IMR-90 (cell line): ENCODE measurements at regions not wholly inside any gene's neighbourhood (a gene's known extent, or its start where the extent isn't known, plus 50 kb on each side); places are given as distances from the start of the nearest gene placed in this dataset.

Experiments used
- ATAC-seq: fragments of 200-7000 bp; cut with Tn5 transposase; 2 replicates; pipeline ENCODE4 v1.9.1; 2020; ENCODE audit warnings: low read depth, mild to moderate bottlenecking, moderate library complexity
- BruUV-seq: library from RNA; stranded (reverse); fragments of 400-500 nt; replicated peaks from 2 replicates; lab custom pipeline; 2021; lab: Mats Ljungman, UMichigan
- CTCF ChIA-PET: fragments of 300-600 bp; formaldehyde crosslinking; extraction: SDS; loops from one replicate; lab custom pipeline; 2021; ENCODE audit warnings: antibody characterized with exemption; lab: Yijun Ruan, JAX
- POLR2A ChIA-PET: fragments of 300-600 bp; sonication (Branson Sonifier 250); formaldehyde crosslinking; loops from one replicate; lab custom pipeline; 2022; ENCODE audit warnings: antibody characterized with exemption; ENCODE audit not compliant: unreplicated experiment; lab: Charles Lee
- DNase-seq: peaks from one replicate; pipeline ENCODE4 v3.0.0; 2013
- H2AFZ ChIP-seq: replicated peaks from 2 replicates; pipeline ENCODE3; 2013; ENCODE audit warnings: low read length, mild to moderate bottlenecking; ENCODE audit not compliant: poor library complexity
- H2AK5ac ChIP-seq: 2 replicates; pipeline ENCODE4 v1.6.1; 2013; ENCODE audit warnings: low read depth, low read length, inconsistent platforms
- H2AK9ac ChIP-seq: replicated peaks from 2 replicates; pipeline ENCODE3; 2013; ENCODE audit warnings: mild to moderate bottlenecking, low read depth, low read length, moderate library complexity; ENCODE audit not compliant: poor library complexity
- H2BK120ac ChIP-seq: 2 replicates; pipeline ENCODE4 v1.6.1; 2013; ENCODE audit warnings: low read depth, low read length, inconsistent platforms
- H2BK15ac ChIP-seq: 3 replicates; pipeline ENCODE4 v1.6.1; 2013; ENCODE audit warnings: low read depth, low read length, inconsistent platforms
- H2BK20ac ChIP-seq: 2 replicates; pipeline ENCODE4 v1.6.1; 2013; ENCODE audit warnings: low read depth, mild to moderate bottlenecking, inconsistent platforms, low read length, moderate library complexity
- H2BK5ac ChIP-seq: 2 replicates; pipeline ENCODE4 v1.6.1; 2013; ENCODE audit warnings: mild to moderate bottlenecking, low read depth, low read length, inconsistent platforms; ENCODE audit not compliant: poor library complexity, severe bottlenecking
- H3K14ac ChIP-seq: replicated peaks from 2 replicates; pipeline ENCODE4 v1.6.1; 2013; ENCODE audit warnings: low read depth, low read length, inconsistent platforms
- H3K18ac ChIP-seq: 2 replicates; pipeline ENCODE4 v1.6.1; 2013; ENCODE audit warnings: low read depth, low read length, control low read depth
- H3K23ac ChIP-seq: 2 replicates; pipeline ENCODE4 v1.6.1; 2013; ENCODE audit warnings: low read depth, low read length, inconsistent platforms
- H3K27ac ChIP-seq: 2 replicates; pipeline ENCODE4 v1.5.1; 2013; ENCODE audit warnings: mild to moderate bottlenecking, control low read depth, low read length; ENCODE audit not compliant: insufficient read depth
- H3K27me3 ChIP-seq: 2 replicates; pipeline ENCODE4 v1.6.1; 2013; ENCODE audit warnings: low read length; ENCODE audit not compliant: control insufficient read depth, insufficient read depth
- H3K36me3 ChIP-seq: 2 replicates; pipeline ENCODE4 v1.6.1; 2013; ENCODE audit warnings: low read length, mixed read lengths; ENCODE audit not compliant: control insufficient read depth, insufficient read depth
- H3K4ac ChIP-seq: 2 replicates; pipeline ENCODE4 v1.6.1; 2013; ENCODE audit warnings: low read depth, low read length, inconsistent platforms
- H3K4me1 ChIP-seq: 2 replicates; pipeline ENCODE4 v1.6.1; 2013; ENCODE audit warnings: low read length, mixed read lengths; ENCODE audit not compliant: control insufficient read depth, insufficient read depth
- H3K4me2 ChIP-seq: 2 replicates; pipeline ENCODE4 v1.6.1; 2013; ENCODE audit warnings: low read depth, mild to moderate bottlenecking, control low read depth, low read length, moderate library complexity
- H3K4me3 ChIP-seq: 2 replicates; pipeline ENCODE4 v1.5.1; 2013; ENCODE audit warnings: low read depth, mild to moderate bottlenecking, control low read depth, low read length, moderate library complexity; ENCODE audit not compliant: insufficient read depth
- H3K56ac ChIP-seq: 2 replicates; pipeline ENCODE4 v1.6.1; 2013; ENCODE audit warnings: low read length, inconsistent platforms; ENCODE audit not compliant: insufficient read depth; ENCODE audit errors: extremely low read depth
- H3K79me1 ChIP-seq, 2 experiments: 2 replicates each; pipeline ENCODE4 v1.6.1; 2013; ENCODE audit warnings: low read length in 2 of 2, inconsistent platforms in 1 of 2, low read depth in 1 of 2
- H3K9ac ChIP-seq: 2 replicates; pipeline ENCODE4 v1.6.1; 2013; ENCODE audit warnings: low read depth, low read length, control low read depth
- H3K9me1 ChIP-seq: 2 replicates; pipeline ENCODE4 v1.6.1; 2013; ENCODE audit warnings: low read length, inconsistent platforms; ENCODE audit not compliant: insufficient read depth
- H3K9me3 ChIP-seq: 2 replicates; pipeline ENCODE4 v1.6.1; 2013; ENCODE audit warnings: low read length; ENCODE audit not compliant: control insufficient read depth, insufficient read depth
- H4K20me1 ChIP-seq: 2 replicates; pipeline ENCODE4 v1.6.1; 2013; ENCODE audit warnings: low read length, inconsistent platforms; ENCODE audit not compliant: insufficient read depth
- H4K5ac ChIP-seq: 2 replicates; pipeline ENCODE4 v1.6.1; 2013; ENCODE audit warnings: mild to moderate bottlenecking, low read depth, low read length, control low read depth
- H4K8ac ChIP-seq, 2 experiments: 2 replicates each; pipeline ENCODE4 v1.6.1; 2013; ENCODE audit warnings: low read depth in 2 of 2, low read length in 2 of 2, control low read depth in 1 of 2, inconsistent platforms in 1 of 2
- H4K91ac ChIP-seq: 2 replicates; pipeline ENCODE4 v1.6.1; 2013; ENCODE audit warnings: low read depth, low read length, inconsistent platforms; ENCODE audit not compliant: insufficient read depth
- BHLHE40 ChIP-seq: fragments of 150-350 bp; IDR thresholded peaks from 2 replicates; pipeline ENCODE4 v1.6.1; 2016; ENCODE audit warnings: mild to moderate bottlenecking, low read depth, low read length
- CEBPB ChIP-seq: IDR thresholded peaks from 2 replicates; pipeline ENCODE4 v1.6.1; 2012; ENCODE audit warnings: low read depth, low read length, improper control_type of control experiment
- CHD1 ChIP-seq: IDR thresholded peaks from 2 replicates; pipeline ENCODE4 v1.6.1; 2012; ENCODE audit warnings: low read depth, low read length, improper control_type of control experiment
- FOS ChIP-seq: fragments of 150-350 bp; IDR thresholded peaks from 2 replicates; pipeline ENCODE4 v1.6.1; 2016; ENCODE audit warnings: low read depth, low read length
- MAFK ChIP-seq: IDR thresholded peaks from 2 replicates; pipeline ENCODE4 v1.6.1; 2012; ENCODE audit warnings: low read depth, low read length, improper control_type of control experiment
- MAZ ChIP-seq: IDR thresholded peaks from 2 replicates; pipeline ENCODE4 v1.6.1; 2012; ENCODE audit warnings: low read depth, mild to moderate bottlenecking, low read length, improper control_type of control experiment, moderate library complexity, borderline replicate concordance
- MXI1 ChIP-seq: IDR thresholded peaks from 2 replicates; pipeline ENCODE4 v1.6.1; 2012; ENCODE audit warnings: low read depth, mild to moderate bottlenecking, low read length, moderate library complexity, borderline replicate concordance
- NFE2L2 ChIP-seq: fragments of 150-350 bp; IDR thresholded peaks from 2 replicates; pipeline ENCODE4 v1.6.1; 2016; ENCODE audit warnings: low read depth, mild to moderate bottlenecking, low read length
- POLR2A ChIP-seq: IDR thresholded peaks from 2 replicates; pipeline ENCODE4 v1.6.1; 2012; ENCODE audit warnings: mild to moderate bottlenecking, low read depth, low read length
- RAD21 ChIP-seq: IDR thresholded peaks from 2 replicates; pipeline ENCODE4 v1.6.1; 2012; ENCODE audit warnings: low read length, improper control_type of control experiment
- RCOR1 ChIP-seq: IDR thresholded peaks from 2 replicates; pipeline ENCODE4 v1.6.1; 2012; ENCODE audit warnings: mild to moderate bottlenecking, low read length, improper control_type of control experiment; ENCODE audit not compliant: insufficient replicate concordance
- RFX5 ChIP-seq: IDR thresholded peaks from 2 replicates; pipeline ENCODE4 v1.8.0; 2012; ENCODE audit warnings: low read depth, mild to moderate bottlenecking, low read length, moderate library complexity
- SMC3 ChIP-seq: fragments of 150-350 bp; IDR thresholded peaks from 2 replicates; pipeline ENCODE4 v1.6.1; 2016; ENCODE audit warnings: low read depth, mild to moderate bottlenecking, antibody characterized with exemption, low read length, moderate library complexity
- dilution Hi-C: fragments of 300-500 bp; cut with HindIII; formaldehyde crosslinking; loops from one replicate; pipeline ENCODE4 v1.14.3; 2018; ENCODE audit warnings: low sequenced_read_pairs; ENCODE audit not compliant: unreplicated experiment
- in situ Hi-C: fragments of 300-500 bp; cut with MboI; formaldehyde crosslinking; loops from 3 replicates; pipeline ENCODE4 v1.14.3; 2019; ENCODE audit warnings: low sequenced_read_pairs, inconsistent platforms, mixed read lengths
- intact Hi-C: fragments of 100-400 bp; cut with micrococcal nuclease; formaldehyde crosslinking; loops from 2 replicates; pipeline ENCODE4 v1.10.0; 2022
- TF ChIP-seq, protein P1 (sequence below): fragments of 150-350 bp; IDR thresholded peaks from 2 replicates; pipeline ENCODE4 v1.6.1; 2016; ENCODE audit warnings: low read depth, mild to moderate bottlenecking, low read length, moderate library complexity, borderline replicate concordance
- TF ChIP-seq, protein P2 (sequence below): conservative IDR thresholded peaks from 2 replicates; pipeline ENCODE4 v1.5.1; 2012; ENCODE audit warnings: mild to moderate bottlenecking, low read depth, low read length, improper control_type of control experiment
- TF ChIP-seq, protein P3 (sequence below): fragments of 150-350 bp; IDR thresholded peaks from 2 replicates; pipeline ENCODE4 v1.6.1; 2017; ENCODE audit warnings: mild to moderate bottlenecking, antibody characterized with exemption, low read length, low read depth

DNA sequence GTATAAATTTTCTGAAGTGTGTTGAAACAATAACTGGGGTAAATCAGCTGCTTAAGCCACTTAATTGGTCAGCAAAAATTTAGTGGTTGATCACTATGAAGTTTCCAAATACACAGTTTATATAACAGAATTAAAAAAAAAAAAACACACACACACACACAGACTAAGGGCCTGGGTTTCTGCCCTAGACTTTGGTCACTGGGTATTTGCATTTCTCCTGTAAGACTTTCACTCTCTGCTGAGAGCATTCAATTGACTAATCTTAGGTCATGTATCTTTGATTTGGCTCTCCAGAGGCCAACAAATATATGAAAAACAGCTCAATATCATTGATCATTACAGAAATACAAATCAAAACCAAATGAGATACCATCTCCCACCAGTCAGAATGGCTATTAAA is 214.3 kb downstream of the KCNA4 start:
- H4K20me1 ChIP-seq, result no peaks in the 10 kb centered on the region
- no peaks in the 10 kb centered on the region for H3K9me1 ChIP-seq
- H3K9me3 ChIP-seq, result no peaks in the 10 kb centered on the region
- H2AK9ac ChIP-seq, result no peak overlapping the region
- H2AK5ac ChIP-seq, result no peak overlapping the region
- DNase-seq, result no peak
- no peaks in the 10 kb centered on the region for H3K4me1 ChIP-seq
- no peaks in the 10 kb centered on the region for H3K36me3 ChIP-seq
- no peaks in the 10 kb centered on the region for H3K27me3 ChIP-seq
- intact Hi-C loops, result no loop called here
- H4K91ac ChIP-seq, result no peak overlapping the region
- no peak overlapping the region for H2BK15ac ChIP-seq
- ATAC-seq, result no peak
- ChIA-PET CTCF (no interaction called here), POLR2A (no interaction called here)
- no peak overlapping the region for H2BK120ac ChIP-seq
- BruUV-seq, result no TSS peak
- no peak overlapping the region for H3K27ac ChIP-seq
- dilution Hi-C loops, result no loop called here
- no peak overlapping the region for H4K8ac ChIP-seq
- H2AFZ ChIP-seq, result no peak overlapping the region
- H3K14ac ChIP-seq, result no peak overlapping the region
- no peak overlapping the region for H2BK5ac ChIP-seq
- no peak overlapping the region for H4K5ac ChIP-seq
- H3K4me2 ChIP-seq, result no peak overlapping the region
- no peak overlapping the region for H3K9ac ChIP-seq
- H3K4me3 ChIP-seq, result no peak overlapping the region
- no peak overlapping the region for H3K56ac ChIP-seq
- TF ChIP-seq CHD1 (no peak), MAFK (no peak), NFE2L2 (no peak), FOS (no peak), RAD21 (no peak), POLR2A (no peak), RFX5 (no peak), MXI1 (no peak), CEBPB (no peak), BHLHE40 (no peak), SMC3 (no peak), RCOR1 (no peak), MAZ (no peak)
- TF ChIP-seq, protein P1, sequence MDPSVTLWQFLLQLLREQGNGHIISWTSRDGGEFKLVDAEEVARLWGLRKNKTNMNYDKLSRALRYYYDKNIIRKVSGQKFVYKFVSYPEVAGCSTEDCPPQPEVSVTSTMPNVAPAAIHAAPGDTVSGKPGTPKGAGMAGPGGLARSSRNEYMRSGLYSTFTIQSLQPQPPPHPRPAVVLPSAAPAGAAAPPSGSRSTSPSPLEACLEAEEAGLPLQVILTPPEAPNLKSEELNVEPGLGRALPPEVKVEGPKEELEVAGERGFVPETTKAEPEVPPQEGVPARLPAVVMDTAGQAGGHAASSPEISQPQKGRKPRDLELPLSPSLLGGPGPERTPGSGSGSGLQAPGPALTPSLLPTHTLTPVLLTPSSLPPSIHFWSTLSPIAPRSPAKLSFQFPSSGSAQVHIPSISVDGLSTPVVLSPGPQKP, result no peak
- TF ChIP-seq, protein P2, sequence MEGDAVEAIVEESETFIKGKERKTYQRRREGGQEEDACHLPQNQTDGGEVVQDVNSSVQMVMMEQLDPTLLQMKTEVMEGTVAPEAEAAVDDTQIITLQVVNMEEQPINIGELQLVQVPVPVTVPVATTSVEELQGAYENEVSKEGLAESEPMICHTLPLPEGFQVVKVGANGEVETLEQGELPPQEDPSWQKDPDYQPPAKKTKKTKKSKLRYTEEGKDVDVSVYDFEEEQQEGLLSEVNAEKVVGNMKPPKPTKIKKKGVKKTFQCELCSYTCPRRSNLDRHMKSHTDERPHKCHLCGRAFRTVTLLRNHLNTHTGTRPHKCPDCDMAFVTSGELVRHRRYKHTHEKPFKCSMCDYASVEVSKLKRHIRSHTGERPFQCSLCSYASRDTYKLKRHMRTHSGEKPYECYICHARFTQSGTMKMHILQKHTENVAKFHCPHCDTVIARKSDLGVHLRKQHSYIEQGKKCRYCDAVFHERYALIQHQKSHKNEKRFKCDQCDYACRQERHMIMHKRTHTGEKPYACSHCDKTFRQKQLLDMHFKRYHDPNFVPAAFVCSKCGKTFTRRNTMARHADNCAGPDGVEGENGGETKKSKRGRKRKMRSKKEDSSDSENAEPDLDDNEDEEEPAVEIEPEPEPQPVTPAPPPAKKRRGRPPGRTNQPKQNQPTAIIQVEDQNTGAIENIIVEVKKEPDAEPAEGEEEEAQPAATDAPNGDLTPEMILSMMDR, result no peak
- TF ChIP-seq, protein P3, sequence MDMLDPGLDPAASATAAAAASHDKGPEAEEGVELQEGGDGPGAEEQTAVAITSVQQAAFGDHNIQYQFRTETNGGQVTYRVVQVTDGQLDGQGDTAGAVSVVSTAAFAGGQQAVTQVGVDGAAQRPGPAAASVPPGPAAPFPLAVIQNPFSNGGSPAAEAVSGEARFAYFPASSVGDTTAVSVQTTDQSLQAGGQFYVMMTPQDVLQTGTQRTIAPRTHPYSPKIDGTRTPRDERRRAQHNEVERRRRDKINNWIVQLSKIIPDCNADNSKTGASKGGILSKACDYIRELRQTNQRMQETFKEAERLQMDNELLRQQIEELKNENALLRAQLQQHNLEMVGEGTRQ, result no peak
- no peaks in the 10 kb centered on the region for H3K79me1 ChIP-seq
- H2BK20ac ChIP-seq, result no peak overlapping the region
- no peak overlapping the region for H3K18ac ChIP-seq
- H3K4ac ChIP-seq, result no peak overlapping the region
- H3K23ac ChIP-seq, result no peak overlapping the region
- in situ Hi-C loops, result no loop called here
